ENCODE measurements at regions not wholly inside any gene's neighbourhood (a gene's known extent, or its start where the extent isn't known, plus 50 kb on each side); places are given as distances from the start of the nearest gene placed in this dataset.

GRCh38 chr22:26732284-26732683, 74.9 kb downstream of the MIAT start:
- DNase-seq (no peak), ATAC-seq (no peak)
- peaks cover 1% of the 10 kb centered on the region for H3K36me3 Mint-ChIP-seq (ENCODE audit: low read depth)
- no peaks in the 10 kb centered on the region for H3K9me3 Mint-ChIP-seq (ENCODE audit: insufficient read depth)
- ChIA-PET CTCF (no interaction called here), POLR2A (no interaction called here)
- H3K27me3 Mint-ChIP-seq (ENCODE audit: low read depth) = no peaks in the 10 kb centered on the region
- no peak overlapping the region for H3K27ac Mint-ChIP-seq
- no peaks in the 10 kb centered on the region for H3K4me1 Mint-ChIP-seq (ENCODE audit: low read depth)
- no peak overlapping the region for H3K4me3 Mint-ChIP-seq

DNA sequence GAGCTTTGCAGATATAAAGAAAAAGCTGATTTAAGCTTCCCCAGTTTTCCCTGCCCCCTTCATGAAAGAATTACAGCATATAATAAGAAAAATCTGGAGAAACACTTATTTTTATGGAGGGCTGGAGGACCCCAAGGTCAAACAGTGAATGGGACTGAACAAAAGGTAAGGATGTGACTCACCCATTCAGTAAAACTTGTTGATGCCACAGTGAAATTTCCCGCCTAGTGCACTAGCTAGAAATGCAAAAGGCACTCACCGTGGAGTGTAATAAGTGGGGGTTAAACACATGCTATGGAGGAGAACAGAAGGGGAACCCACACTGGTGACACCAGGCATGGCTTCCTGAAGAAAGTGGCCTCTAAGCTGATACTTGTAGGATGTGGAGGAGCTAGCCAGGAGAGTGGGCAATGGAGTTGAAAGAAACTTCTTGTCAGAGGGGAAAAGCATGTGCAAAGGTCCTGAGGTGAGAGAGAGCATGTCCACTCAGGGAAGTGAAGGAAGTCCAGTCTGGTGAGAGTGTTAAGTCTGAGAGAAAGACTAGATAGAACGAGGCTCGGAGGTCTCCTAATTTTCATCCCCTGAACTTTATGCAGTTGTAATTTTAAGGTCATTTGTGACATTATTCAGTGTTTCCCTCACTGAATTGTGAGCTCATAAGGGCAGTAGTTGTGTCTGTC, 77.1 kb downstream of the MIAT start:
- no peak for ATAC-seq
- H3K4me3 Mint-ChIP-seq = no peak overlapping the region
- H3K27ac Mint-ChIP-seq = no peak overlapping the region
- ChIA-PET CTCF (interaction anchor here (1.0 kb wide), 1 partner anchor 56 kb away, joined by 3 read pairs; no protein-coding TSS in a partner anchor), POLR2A (no interaction called here)
- H3K9me3 Mint-ChIP-seq (ENCODE audit: insufficient read depth) = no peaks in the 10 kb centered on the region
- no peaks in the 10 kb centered on the region for H3K4me1 Mint-ChIP-seq (ENCODE audit: low read depth)
- no peaks in the 10 kb centered on the region for H3K36me3 Mint-ChIP-seq (ENCODE audit: low read depth)
- no peaks in the 10 kb centered on the region for H3K27me3 Mint-ChIP-seq (ENCODE audit: low read depth)
- no peak for DNase-seq

DNA sequence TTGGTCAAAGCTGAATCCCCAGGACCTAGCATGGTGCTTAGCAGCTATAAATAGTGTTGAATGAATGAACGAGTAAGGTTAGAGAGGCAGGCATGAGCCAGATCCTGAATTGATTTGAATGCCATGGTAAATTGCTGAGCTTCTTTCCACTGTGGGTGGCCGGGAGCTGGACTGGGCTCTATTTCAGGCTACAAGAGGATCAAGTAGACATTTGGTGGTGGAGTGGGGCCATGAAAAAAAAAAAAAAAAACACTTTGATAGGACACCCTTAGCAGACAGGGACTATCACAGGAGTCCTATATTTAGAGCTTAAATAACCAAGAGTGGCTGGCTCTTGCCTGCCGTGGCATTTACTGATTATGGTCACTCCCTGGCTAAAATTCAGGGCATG, 77.6 kb downstream of the MIAT start:
- H3K27ac Mint-ChIP-seq = no peak overlapping the region
- CTCF ChIA-PET = interaction anchor here (1.0 kb wide), 1 partner anchor 56 kb away, joined by 3 read pairs; no protein-coding TSS in a partner anchor
- no peak for ATAC-seq

GRCh38 chr22:26737262-26737661, 79.9 kb downstream of the MIAT start:
- POLR2A ChIA-PET = no interaction called here
- Mint-ChIP-seq H3K4me3 (no peak overlapping the region), H3K27ac (no peak overlapping the region), H3K9me3 (ENCODE audit: insufficient read depth) (no peaks in the 10 kb centered on the region), H3K4me1 (ENCODE audit: low read depth) (no peaks in the 10 kb centered on the region), H3K27me3 (ENCODE audit: low read depth) (no peaks in the 10 kb centered on the region), H3K36me3 (ENCODE audit: low read depth) (no peaks in the 10 kb centered on the region)
- CTCF ChIA-PET = no interaction called here
- DNase-seq (no peak), ATAC-seq (no peak)

More for the DNA sequence above, 77.6 kb downstream of the MIAT start:
- no peak overlapping the region for H3K4me3 Mint-ChIP-seq
- no peaks in the 10 kb centered on the region for H3K4me1 Mint-ChIP-seq (ENCODE audit: low read depth)
- no peaks in the 10 kb centered on the region for H3K9me3 Mint-ChIP-seq (ENCODE audit: insufficient read depth)
- POLR2A ChIA-PET = no interaction called here
- H3K27me3 Mint-ChIP-seq (ENCODE audit: low read depth) = no peaks in the 10 kb centered on the region
- no peak for DNase-seq
- no peaks in the 10 kb centered on the region for H3K36me3 Mint-ChIP-seq (ENCODE audit: low read depth)

DNA sequence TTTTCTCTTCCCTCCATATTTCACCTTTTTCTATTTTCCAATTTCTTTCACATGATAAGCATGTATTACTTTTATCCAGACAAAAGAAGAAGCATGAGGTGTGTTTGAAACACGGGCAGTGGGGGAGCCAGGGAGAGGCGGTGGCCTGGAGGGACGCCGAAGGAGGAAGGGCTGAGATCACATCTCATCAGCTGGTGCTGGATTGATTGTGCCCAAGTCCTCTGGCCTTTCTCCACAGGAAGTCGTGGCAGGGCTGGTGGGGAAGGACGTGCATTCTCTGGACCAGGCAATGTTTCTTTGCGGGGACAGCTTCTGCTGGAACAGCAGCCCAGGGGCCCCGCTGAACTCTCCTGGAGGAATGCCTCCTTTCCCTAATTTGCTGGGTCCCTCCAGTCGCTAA, 82.9 kb downstream of the MIAT start:
- no peak overlapping the region for H3K27ac Mint-ChIP-seq
- ChIA-PET POLR2A (no interaction called here), CTCF (interaction anchor here (1.0 kb wide), 1 partner anchor 62 kb away, joined by 3 read pairs; no protein-coding TSS in a partner anchor)
- H3K27me3 Mint-ChIP-seq (ENCODE audit: low read depth) = no peaks in the 10 kb centered on the region
- H3K4me3 Mint-ChIP-seq = no peak overlapping the region
- DNase-seq (no peak), ATAC-seq (no peak)
- no peaks in the 10 kb centered on the region for H3K36me3 Mint-ChIP-seq (ENCODE audit: low read depth)
- no peaks in the 10 kb centered on the region for H3K4me1 Mint-ChIP-seq (ENCODE audit: low read depth)
- H3K9me3 Mint-ChIP-seq (ENCODE audit: insufficient read depth) = no peaks in the 10 kb centered on the region

DNA sequence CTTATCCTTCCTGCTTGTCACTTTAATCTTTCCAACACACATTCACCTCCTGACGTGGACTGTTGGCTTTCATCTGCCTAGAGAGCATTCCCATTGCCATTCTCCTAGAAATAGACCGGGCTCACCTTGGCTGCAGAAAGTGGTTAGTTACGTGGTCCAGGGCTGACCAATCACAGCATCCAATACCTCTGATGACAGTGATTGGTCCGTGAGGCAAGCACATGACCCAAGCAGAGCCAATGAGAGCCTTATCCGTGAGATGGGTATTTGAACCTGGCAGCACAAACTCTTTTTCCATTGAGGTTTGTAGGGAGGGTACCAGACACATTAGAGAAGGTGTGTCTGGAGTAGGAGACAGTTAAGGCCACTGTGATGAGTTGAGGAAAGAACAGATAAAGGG, 85.8 kb downstream of the MIAT start:
- ATAC-seq (no peak), DNase-seq (no peak)
- Mint-ChIP-seq H3K4me3 (no peak overlapping the region), H3K4me1 (ENCODE audit: low read depth) (no peaks in the 10 kb centered on the region), H3K9me3 (ENCODE audit: insufficient read depth) (no peaks in the 10 kb centered on the region), H3K27ac (no peak overlapping the region), H3K36me3 (ENCODE audit: low read depth) (no peaks in the 10 kb centered on the region), H3K27me3 (ENCODE audit: low read depth) (no peaks in the 10 kb centered on the region)
- CTCF ChIA-PET = no interaction called here
- POLR2A ChIA-PET = no interaction called here

GRCh38 chr22:26744892-26745808, 87.8 kb downstream of the MIAT start:
- Mint-ChIP-seq H3K27me3 (ENCODE audit: low read depth) (no peaks in the 10 kb centered on the region), H3K27ac (no peak overlapping the region), H3K36me3 (ENCODE audit: low read depth) (no peaks in the 10 kb centered on the region), H3K9me3 (ENCODE audit: insufficient read depth) (no peaks in the 10 kb centered on the region), H3K4me3 (no peak overlapping the region), H3K4me1 (ENCODE audit: low read depth) (no peaks in the 10 kb centered on the region)
- CTCF ChIA-PET = interaction anchor here (1.7 kb wide), 1 partner anchor 11 kb away, joined by 8 read pairs; no protein-coding TSS in a partner anchor
- POLR2A ChIA-PET = no interaction called here
- no peak for DNase-seq
- ATAC-seq = no peak

DNA sequence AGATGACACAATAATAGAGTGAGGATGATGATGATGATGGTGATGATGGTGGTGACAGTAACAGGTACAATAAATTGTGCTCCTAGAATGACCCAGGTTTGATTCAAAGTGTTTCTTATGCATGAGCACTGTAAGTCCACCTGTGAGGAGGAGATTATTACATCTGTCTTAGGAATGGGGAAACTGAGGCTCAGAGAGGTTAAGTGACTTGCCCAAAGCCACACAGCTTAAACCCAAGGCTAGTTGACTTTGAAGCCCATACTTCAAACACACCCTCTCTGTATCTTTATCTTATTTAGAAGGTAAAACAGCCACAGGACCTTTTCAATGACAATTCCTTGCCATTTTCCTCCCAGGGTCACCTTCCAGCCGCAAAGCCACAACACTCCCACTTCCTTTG, 88.9 kb downstream of the MIAT start:
- peaks cover 3% of the 10 kb centered on the region for H3K4me1 Mint-ChIP-seq (ENCODE audit: low read depth)
- CTCF ChIA-PET = interaction anchor here (1.7 kb wide), 1 partner anchor 10 kb away, joined by 8 read pairs; no protein-coding TSS in a partner anchor

DNA sequence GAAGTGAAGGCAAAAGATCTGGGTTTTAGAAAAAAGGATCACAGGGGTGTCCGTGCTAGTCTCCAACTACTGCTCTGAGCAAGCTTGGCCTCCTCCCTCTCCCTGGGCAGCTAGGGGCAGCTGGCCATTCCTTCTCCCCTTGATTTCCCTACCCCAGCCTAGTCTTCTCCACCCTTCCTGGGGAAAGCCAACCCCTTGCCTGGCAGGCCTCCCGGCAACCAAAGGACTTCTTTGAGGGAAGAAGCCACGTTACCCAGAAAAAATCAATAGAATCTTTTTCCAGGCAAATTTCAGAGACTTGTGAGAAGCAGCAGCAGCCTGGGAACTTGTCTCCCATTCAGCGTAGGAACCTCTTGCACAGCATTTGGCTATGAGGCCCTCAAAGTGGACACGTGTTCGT, 91.5 kb downstream of the MIAT start:
- Mint-ChIP-seq H3K4me1 (ENCODE audit: low read depth) (peaks cover 6% of the 10 kb centered on the region), H3K27ac (no peak overlapping the region), H3K36me3 (ENCODE audit: low read depth) (no peaks in the 10 kb centered on the region), H3K9me3 (ENCODE audit: insufficient read depth) (no peaks in the 10 kb centered on the region), H3K4me3 (no peak overlapping the region), H3K27me3 (ENCODE audit: low read depth) (no peaks in the 10 kb centered on the region)
- DNase-seq (no peak), ATAC-seq (no peak)
- CTCF ChIA-PET = no interaction called here
- POLR2A ChIA-PET = no interaction called here

More for the DNA sequence above, 88.9 kb downstream of the MIAT start:
- no peak for ATAC-seq
- no peak overlapping the region for H3K4me3 Mint-ChIP-seq
- no peaks in the 10 kb centered on the region for H3K27me3 Mint-ChIP-seq (ENCODE audit: low read depth)
- POLR2A ChIA-PET = interaction anchor here (0.6 kb wide), 1 partner anchor 35 kb away, joined by 6 read pairs; no protein-coding TSS in a partner anchor
- H3K9me3 Mint-ChIP-seq (ENCODE audit: insufficient read depth) = no peaks in the 10 kb centered on the region
- H3K36me3 Mint-ChIP-seq (ENCODE audit: low read depth) = no peaks in the 10 kb centered on the region
- no peak for DNase-seq
- no peak overlapping the region for H3K27ac Mint-ChIP-seq

- H3K27ac Mint-ChIP-seq = no peak overlapping the region
Measured at GRCh38 chr22:26751217-26751616, 93.8 kb downstream of the MIAT start.

DNA sequence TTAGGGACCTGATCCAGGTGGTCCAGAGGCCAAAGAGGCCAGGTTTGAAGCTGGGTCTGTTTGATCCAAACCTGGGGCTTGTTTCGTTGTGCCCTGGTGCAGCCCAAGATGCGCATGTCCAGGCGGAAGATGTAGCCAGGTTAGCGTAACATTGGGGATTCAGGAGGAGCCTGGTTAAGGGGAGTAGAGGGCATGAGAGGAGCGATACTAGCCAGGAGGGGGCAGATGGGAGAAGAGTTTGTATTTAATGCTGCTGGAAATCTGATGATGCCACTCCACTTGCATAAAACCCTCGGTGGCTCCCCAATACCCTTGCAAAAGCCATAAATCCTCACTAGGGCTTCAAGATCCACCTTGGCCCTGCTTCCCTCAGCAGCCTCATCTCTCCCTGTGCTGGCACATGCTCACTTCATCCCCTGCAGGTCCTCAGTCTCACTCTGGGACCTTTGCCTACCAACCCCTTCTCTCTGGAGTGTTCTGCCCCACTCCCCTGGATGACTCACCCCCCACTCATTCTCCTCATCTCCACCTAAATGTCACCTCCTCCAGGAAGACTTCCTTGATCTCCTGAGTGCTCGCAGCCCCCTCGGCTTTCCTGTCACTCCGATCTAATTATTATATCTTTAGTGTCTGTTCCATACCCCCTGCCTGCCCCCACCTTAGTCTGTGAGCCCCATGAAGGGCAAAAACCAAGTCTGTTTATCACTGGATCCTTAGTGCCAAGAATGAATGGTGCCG, 95.9 kb downstream of the MIAT start:
- no peaks in the 10 kb centered on the region for H3K36me3 Mint-ChIP-seq (ENCODE audit: low read depth)
- CTCF ChIA-PET = no interaction called here
- no peak overlapping the region for H3K4me3 Mint-ChIP-seq
- H3K27me3 Mint-ChIP-seq (ENCODE audit: low read depth) = no peaks in the 10 kb centered on the region
- no peak overlapping the region for H3K27ac Mint-ChIP-seq
- H3K9me3 Mint-ChIP-seq (ENCODE audit: insufficient read depth) = no peaks in the 10 kb centered on the region
- peaks cover 6% of the 10 kb centered on the region for H3K4me1 Mint-ChIP-seq (ENCODE audit: low read depth)
- ATAC-seq (no peak), DNase-seq (no peak)
- POLR2A ChIA-PET = no interaction called here

More at GRCh38 chr22:26751217-26751616, 93.8 kb downstream of the MIAT start:
- ATAC-seq (no peak), DNase-seq (no peak)
- ChIA-PET CTCF (no interaction called here), POLR2A (no interaction called here)
- peaks cover 6% of the 10 kb centered on the region for H3K4me1 Mint-ChIP-seq (ENCODE audit: low read depth)
- no peaks in the 10 kb centered on the region for H3K27me3 Mint-ChIP-seq (ENCODE audit: low read depth)
- H3K36me3 Mint-ChIP-seq (ENCODE audit: low read depth) = no peaks in the 10 kb centered on the region
- H3K9me3 Mint-ChIP-seq (ENCODE audit: insufficient read depth) = no peaks in the 10 kb centered on the region
- H3K4me3 Mint-ChIP-seq = no peak overlapping the region
